HTERT RPE-1 (cell line): ENCODE measurements at regions not wholly inside any gene's neighbourhood (a gene's known extent, or its start where the extent isn't known, plus 50 kb on each side); places are given as distances from the start of the nearest gene placed in this dataset.
"Not testable (repeated sequence)": the region's sequence is repeated elsewhere in the genome, so short reads cannot be mapped to it uniquely, and the experiment has no call there.

Source experiments
- in situ Hi-C: fragments of 300-500 bp; cut with MboI; formaldehyde crosslinking; loops from 4 replicates; pipeline ENCODE4 v1.14.3; 2020; ENCODE audit warnings: low sequenced_read_pairs

DNA sequence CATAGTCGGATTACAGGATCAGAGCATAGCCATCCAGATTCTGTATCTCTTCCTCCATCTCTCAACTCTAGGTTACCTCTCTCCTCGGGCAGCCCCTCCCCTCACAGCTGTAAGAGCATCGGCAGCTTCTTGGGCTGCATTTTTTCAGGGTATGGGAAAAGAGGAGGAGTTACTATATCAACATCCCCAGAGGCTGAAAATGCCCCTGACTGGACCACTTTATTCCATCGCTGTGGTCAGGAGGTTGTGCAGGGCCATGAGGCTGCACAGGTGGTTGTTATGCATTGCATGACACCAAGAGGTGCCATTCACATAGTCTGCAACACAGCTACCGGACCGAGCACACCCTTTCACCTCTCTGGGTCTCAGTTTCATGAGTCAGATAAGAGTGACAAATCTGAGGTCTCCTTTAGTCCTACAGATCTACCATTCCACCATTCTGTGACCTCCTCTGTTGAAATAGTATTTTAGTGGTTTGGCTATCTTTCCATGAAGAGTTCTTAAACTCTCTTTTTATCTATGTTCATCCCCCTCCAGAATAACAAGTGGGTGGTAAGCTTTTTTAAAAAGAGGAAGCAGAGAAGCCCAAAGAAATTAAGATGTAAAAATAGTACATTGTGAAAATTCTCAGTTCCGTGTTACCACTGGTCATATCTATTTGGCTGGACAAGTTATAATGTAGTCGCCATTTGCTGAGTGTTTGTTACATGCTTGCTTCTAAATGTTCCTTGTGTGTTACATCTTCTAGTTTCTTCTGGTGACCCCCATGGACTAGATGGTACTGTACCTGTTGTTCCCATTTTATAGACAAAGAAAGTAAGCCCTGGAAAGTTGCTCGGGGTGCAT is 56.6 kb upstream of the SLC1A4 start:
- in situ Hi-C loops: no loop called here

DNA sequence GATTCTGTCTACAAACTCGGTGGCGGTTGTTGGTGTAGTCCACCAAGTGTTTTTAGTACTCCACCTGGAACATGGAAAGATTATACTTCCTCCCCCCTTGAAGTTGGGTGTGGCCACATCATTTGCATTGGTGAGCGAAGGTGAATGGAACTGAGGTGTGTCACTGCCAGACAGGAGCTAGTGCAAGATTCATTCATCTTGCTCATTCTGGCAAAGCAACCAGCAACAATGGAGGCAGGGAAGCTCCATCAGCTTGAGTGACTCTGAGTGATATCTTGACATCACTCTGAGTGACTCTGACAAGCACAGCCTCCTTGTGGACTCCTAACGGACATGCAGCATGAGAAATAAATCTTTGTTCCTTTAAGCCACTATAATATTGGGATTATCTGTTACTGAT is 54.7 kb upstream of the SLC1A4 start:
- in situ Hi-C loops: no loop called here

DNA sequence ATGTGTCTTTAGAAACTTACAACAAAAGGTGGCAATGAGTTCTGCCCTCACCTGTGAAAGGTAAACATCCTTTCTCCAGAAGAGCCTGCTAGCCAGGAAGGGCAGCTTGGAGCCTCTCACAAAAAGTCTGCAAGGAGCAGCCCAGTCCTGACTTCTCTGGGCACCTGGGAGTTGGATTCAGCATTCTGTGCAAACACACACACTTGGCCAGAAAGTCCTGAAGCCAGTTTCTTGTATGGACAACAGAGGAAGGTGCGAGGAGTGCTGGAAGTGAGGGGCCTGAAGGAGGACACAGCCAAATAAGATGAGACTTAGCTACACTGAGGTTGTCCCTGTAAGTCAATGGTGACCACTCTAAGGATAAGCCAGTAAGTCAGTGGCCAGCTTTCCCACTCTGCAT is 52.4 kb upstream of the SLC1A4 start:
- in situ Hi-C loops: no loop called here

DNA sequence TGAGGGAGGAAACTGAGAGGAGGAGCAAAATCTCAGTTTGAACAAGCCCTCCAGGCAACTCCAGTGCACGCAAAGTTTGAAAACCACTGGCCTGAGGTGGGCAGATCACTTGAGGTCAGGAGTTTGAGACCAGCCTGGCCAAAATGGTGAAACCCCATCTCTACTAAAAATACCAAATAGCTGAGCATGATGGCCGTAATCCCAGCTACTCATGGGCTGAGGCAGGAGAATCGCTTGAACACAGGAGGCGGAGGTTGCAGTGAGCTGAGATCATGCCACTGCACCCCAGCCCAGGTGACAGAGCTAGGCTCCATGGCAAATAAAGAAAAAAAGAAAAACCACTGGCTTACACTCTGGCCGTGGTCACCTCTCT is 51.9 kb upstream of the SLC1A4 start:
- in situ Hi-C loops: not testable (repeated sequence)

DNA sequence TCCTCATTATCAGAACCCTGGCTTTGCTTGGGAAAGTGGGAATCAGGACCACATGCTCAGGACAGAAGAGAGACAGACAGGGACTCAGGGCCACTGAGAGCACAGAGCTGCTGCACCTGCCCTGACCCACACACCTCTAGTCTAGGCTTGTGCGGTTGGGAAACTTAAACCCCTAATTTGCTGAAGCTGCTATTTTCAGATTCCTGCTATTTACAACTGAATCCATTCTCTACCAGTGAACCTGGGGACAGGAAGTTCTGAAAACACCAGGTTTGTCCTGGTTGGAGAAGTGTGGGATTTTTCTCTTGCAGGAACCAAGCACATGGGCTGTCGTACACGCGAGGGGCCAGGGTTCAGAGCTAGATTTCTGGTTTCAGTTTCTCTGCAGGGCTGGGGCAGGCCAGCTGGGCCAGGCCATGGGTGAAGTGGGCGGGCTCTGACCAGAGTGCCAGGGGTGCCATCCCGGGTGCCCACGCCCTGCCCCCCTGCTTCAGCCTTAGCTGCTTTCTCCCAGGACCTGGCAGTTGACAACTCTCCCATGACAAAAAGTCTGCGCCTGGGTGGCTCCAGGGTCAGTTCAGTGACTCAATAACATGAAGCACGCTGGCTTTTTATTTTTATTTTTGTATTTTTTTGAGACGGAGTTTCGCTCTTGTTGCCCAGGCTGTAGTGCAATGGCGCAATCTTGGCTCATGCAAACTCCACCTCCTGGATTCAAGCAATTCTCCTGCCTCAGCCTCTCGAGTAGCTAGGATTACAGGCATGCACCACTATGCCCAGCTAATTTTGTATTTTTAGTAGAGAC is 51.3 kb upstream of the SLC1A4 start:
- in situ Hi-C loops: no loop called here

DNA sequence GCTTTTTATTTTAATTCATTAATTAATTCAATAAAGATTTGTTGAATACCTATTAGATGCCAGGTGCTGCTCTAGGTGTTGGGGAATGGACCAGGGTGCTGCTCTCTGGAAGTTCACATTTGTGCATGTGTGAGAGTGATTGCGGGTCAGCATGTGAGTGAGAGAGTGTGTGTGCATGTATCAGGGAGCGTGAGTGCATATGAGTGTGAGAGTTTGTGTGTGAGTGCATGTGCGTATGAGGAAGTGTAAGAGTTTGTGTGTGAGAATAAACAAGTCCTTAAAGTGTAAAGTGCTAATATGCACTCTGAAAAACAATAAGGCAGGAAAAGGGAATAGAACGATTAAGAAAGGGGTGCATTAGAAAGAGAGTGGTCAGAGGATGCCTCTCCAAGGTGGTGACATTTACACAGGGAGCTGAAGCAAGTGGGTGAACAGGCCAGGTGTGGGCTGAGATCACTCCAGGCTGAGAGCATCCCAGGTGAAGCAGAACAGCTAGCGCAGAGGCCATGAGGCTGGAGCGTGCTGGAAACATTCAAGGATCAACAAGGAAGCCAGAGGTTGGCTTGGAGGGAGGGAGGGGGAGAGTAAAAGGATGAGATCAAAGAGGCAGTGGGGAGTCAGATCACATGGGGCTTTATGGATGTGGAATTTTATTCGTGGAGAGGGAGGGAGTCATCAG is 50.5 kb upstream of the SLC1A4 start:
- in situ Hi-C loops: no loop called here

DNA sequence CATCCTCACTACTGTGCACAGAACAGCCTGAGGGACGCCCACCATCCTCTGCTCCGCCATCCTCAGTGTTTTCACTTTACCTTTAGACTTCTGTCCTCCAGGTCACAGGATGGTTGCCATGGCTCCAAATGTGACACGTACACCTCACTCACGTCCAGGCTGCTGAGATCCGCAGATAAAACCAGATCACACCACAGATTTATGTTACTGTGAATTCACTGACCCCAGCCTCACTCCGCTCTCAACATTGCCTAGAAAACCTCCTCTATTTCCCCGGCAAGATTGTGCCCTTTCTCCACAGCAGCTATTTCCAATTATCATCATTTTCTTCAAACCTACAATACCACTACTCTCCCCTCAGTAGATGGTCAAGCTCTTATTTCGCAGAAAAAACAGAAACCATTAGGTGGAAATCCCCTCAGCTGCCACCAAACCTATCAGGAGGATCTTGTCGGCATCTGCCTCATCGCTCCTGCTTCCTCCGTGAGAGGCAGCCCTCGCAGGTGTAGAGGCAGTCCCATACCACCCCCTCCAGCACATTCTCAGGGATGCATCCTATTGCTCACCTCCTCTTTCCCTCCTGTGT is 49.8 kb upstream of the SLC1A4 start:
- in situ Hi-C loops: no loop called here
